Endodermal cell (in vitro differentiated cells): ENCODE measurements at regions not wholly inside any gene's neighbourhood (a gene's known extent, or its start where the extent isn't known, plus 50 kb on each side); places are given as distances from the start of the nearest gene placed in this dataset.
A peak's percentile ranks its signal among the peaks of the same experiment; 100 is the strongest.

Experiments used
- DNase-seq: peaks from one replicate; pipeline ENCODE4 v3.0.0-alpha.2; 2017
- H3K27ac ChIP-seq: 2 replicates; pipeline ENCODE4 v1.5.1; 2013; ENCODE audit warnings: mild to moderate bottlenecking, low read depth, low read length, moderate library complexity
- H3K27me3 ChIP-seq: 2 replicates; pipeline ENCODE4 v1.6.1; 2013; ENCODE audit warnings: mild to moderate bottlenecking, low read length, moderate library complexity; ENCODE audit not compliant: insufficient read depth, control insufficient read depth, poor library complexity, severe bottlenecking
- H3K36me3 ChIP-seq: 2 replicates; pipeline ENCODE4 v1.7.0; 2013; ENCODE audit warnings: mild to moderate bottlenecking, low read length, moderate library complexity; ENCODE audit not compliant: control insufficient read depth, insufficient read depth
- H3K4me1 ChIP-seq: one replicate; pipeline ENCODE4 v1.7.0; 2013; ENCODE audit warnings: low read length; ENCODE audit not compliant: control insufficient read depth, insufficient read depth
- H3K4me3 ChIP-seq: 2 replicates; pipeline ENCODE4 v1.5.1; 2013; ENCODE audit warnings: mild to moderate bottlenecking, low read length, moderate library complexity
- H3K9ac ChIP-seq: 2 replicates; pipeline ENCODE4 v1.6.1; 2013; ENCODE audit warnings: mild to moderate bottlenecking, low read length, moderate library complexity; ENCODE audit not compliant: poor library complexity, severe bottlenecking; ENCODE audit errors: extremely low read depth
- H3K9me3 ChIP-seq: 2 replicates; pipeline ENCODE4 v1.6.1; 2013; ENCODE audit warnings: mild to moderate bottlenecking, low read length, moderate library complexity; ENCODE audit not compliant: control insufficient read depth
- H3K27ac Mint-ChIP-seq: 2 replicates; pipeline ENCODE4 v1.8.0; 2020; ENCODE audit warnings: mixed read lengths
- H3K27me3 Mint-ChIP-seq: 2 replicates; pipeline ENCODE4 v1.8.0; 2021; ENCODE audit warnings: mild to moderate bottlenecking, mixed read lengths; ENCODE audit not compliant: insufficient read depth
- H3K36me3 Mint-ChIP-seq: 2 replicates; pipeline ENCODE4 v1.8.0; 2020; ENCODE audit warnings: low read depth, mixed read lengths
- H3K4me1 Mint-ChIP-seq: 2 replicates; pipeline ENCODE4 v1.8.0; 2020; ENCODE audit warnings: mixed read lengths
- H3K4me3 Mint-ChIP-seq: 2 replicates; pipeline ENCODE4 v1.8.0; 2020; ENCODE audit warnings: mild to moderate bottlenecking, moderate library complexity, mixed read lengths
- H3K9me3 Mint-ChIP-seq: 2 replicates; pipeline ENCODE4 v1.8.0; 2020; ENCODE audit warnings: mild to moderate bottlenecking, mixed read lengths
- CTCF ChIP-seq: fragments of 200-600 bp; sonication (generic); conservative IDR thresholded peaks from 2 replicates; pipeline ENCODE4 v1.5.0; 2021; ENCODE audit warnings: antibody characterized with exemption, mild to moderate bottlenecking
- WGBS, 2 experiments: methylation state at CpG; one replicate each; pipeline versions ENCODE4 v1.1.5 to v1.1.7; 2013; ENCODE audit warnings: missing lambda C conversion rate in 2 of 2, mixed read lengths in 1 of 2; ENCODE audit not compliant: insufficient coverage in 1 of 2, insufficient read length in 1 of 2; 5-methylcytosine and 5-hydroxymethylcytosine counted together

DNA sequence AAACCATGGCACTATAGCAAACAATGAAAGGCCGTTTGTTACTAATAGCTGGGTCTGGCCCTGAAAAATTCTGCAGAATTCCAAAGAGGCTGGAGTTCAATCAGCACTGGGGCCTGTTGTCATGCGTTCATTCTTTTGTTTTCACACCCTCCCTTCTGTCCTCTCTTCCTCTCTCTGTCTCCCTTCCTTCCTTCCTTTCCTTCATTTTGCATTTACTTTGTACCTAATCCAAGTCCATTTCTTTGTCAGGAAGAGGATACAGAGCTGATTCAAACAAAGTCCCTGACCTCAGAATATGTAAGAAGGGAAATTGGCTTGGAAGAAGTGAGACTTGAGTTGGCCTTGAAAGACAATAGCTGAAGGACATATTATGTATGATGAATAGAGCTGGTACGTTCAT lies 119.6 kb upstream of the LDB2 start:
- 79 to 84% methylated on average over 2 to 3 of the region's 3 CpGs for WGBS, 2 experiments
- Histone ChIP-seq H3K27me3 (no peaks in the 10 kb centered on the region), H3K4me3 (no peak overlapping the region), H3K9ac (no peak overlapping the region), H3K4me1 (no peaks in the 10 kb centered on the region), H3K27ac (no peak overlapping the region), H3K36me3 (no peaks in the 10 kb centered on the region), H3K9me3 (no peaks in the 10 kb centered on the region)
- no peak for TF ChIP-seq CTCF
- peak; percentile 36 for DNase-seq
- no peak overlapping the region for H3K4me3 Mint-ChIP-seq
- peaks cover 9% of the 10 kb centered on the region for H3K27me3 Mint-ChIP-seq
- H3K27ac Mint-ChIP-seq = no peak overlapping the region
- no peaks in the 10 kb centered on the region for H3K9me3 Mint-ChIP-seq
- no peaks in the 10 kb centered on the region for H3K36me3 Mint-ChIP-seq
- peaks cover 11% of the 10 kb centered on the region for H3K4me1 Mint-ChIP-seq

DNA sequence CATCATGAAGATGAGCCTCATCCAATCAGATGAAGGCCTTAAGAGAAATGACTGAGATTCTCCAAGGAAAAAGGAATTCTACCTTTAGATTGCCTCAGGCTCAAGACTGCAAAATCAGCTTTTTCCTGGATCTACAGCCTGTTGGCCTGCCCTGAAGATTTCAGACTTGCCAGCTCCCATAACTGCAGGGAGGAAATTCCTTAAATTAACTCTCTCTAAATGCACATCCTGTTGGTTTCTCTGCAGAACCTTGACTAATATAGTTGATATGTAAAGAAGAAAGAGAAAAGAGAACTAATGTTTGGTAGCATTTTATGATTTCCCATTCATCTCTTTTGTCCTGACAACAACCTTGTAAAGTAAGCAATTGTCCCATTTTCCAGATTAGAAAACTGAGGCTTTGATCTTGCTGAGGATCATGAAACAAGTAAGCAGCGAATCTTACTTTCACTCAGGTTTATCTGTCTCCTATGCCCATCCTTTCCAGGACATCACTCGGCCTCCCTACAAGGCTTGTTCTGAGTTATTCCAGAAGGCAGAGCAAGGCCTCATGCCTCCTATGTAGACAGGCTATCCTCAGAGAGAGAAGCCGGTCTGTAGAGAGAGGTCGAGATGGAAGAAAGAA lies 115.0 kb upstream of the LDB2 start:
- no peak for TF ChIP-seq CTCF
- H3K4me3 Mint-ChIP-seq = no peak overlapping the region

GRCh38 chr4:17012451-17012850 lies 114.0 kb upstream of the LDB2 start:
- no peaks in the 10 kb centered on the region for H3K9me3 ChIP-seq
- no peak overlapping the region for H3K4me3 ChIP-seq
- WGBS, 2 experiments = 89 to 90% methylated on average over 1 to 3 of the region's 3 CpGs

More for the DNA sequence above, 115.0 kb upstream of the LDB2 start:
- DNase-seq = peak; percentile 22
- Histone ChIP-seq H3K9ac (no peak overlapping the region), H3K4me1 (no peaks in the 10 kb centered on the region), H3K9me3 (no peaks in the 10 kb centered on the region), H3K4me3 (no peak overlapping the region), H3K27me3 (no peaks in the 10 kb centered on the region), H3K36me3 (no peaks in the 10 kb centered on the region), H3K27ac (no peak overlapping the region)
- H3K36me3 Mint-ChIP-seq = no peaks in the 10 kb centered on the region
- no peak overlapping the region for H3K27ac Mint-ChIP-seq
- no peaks in the 10 kb centered on the region for H3K27me3 Mint-ChIP-seq
- peaks cover 6% of the 10 kb centered on the region for H3K4me1 Mint-ChIP-seq
- H3K9me3 Mint-ChIP-seq = no peaks in the 10 kb centered on the region
- 94 to 95% methylated on average over 4 of the region's 4 CpGs for WGBS, 2 experiments

More at GRCh38 chr4:17012451-17012850, 114.0 kb upstream of the LDB2 start:
- Mint-ChIP-seq H3K36me3 (no peaks in the 10 kb centered on the region), H3K27ac (no peak overlapping the region), H3K4me1 (no peaks in the 10 kb centered on the region), H3K4me3 (no peak overlapping the region), H3K9me3 (no peaks in the 10 kb centered on the region), H3K27me3 (no peaks in the 10 kb centered on the region)
- no peak for TF ChIP-seq CTCF
- H3K4me1 ChIP-seq = no peaks in the 10 kb centered on the region
- H3K27ac ChIP-seq = no peak overlapping the region
- H3K36me3 ChIP-seq = no peaks in the 10 kb centered on the region
- H3K9ac ChIP-seq = no peak overlapping the region
- no peaks in the 10 kb centered on the region for H3K27me3 ChIP-seq
- DNase-seq = peak; percentile 5
